Brain microvascular endothelial cell (primary cell): ENCODE measurements at regions not wholly inside any gene's neighbourhood (a gene's known extent, or its start where the extent isn't known, plus 50 kb on each side); places are given as distances from the start of the nearest gene placed in this dataset.
"Not testable (repeated sequence)": the region's sequence is repeated elsewhere in the genome, so short reads cannot be mapped to it uniquely, and the experiment has no call there.

ENCODE experiments used
- DNase-seq: peaks from one replicate; pipeline ENCODE4 v3.0.0-alpha.2; 2020
- H3K27ac ChIP-seq: fragments of 250-450 bp; sonication (Bioruptor Pico); 2 replicates; pipeline ENCODE4 v1.5.1; 2020; ENCODE audit warnings: mild to moderate bottlenecking, moderate library complexity
- H3K27me3 ChIP-seq: fragments of 250-450 bp; sonication (Bioruptor Pico); replicated peaks from 2 replicates; pipeline ENCODE4 v1.5.1; 2020; ENCODE audit warnings: mild to moderate bottlenecking
- H3K36me3 ChIP-seq: fragments of 250-450 bp; sonication (Bioruptor Pico); replicated peaks from 2 replicates; pipeline ENCODE4 v1.5.1; 2020; ENCODE audit warnings: mild to moderate bottlenecking
- H3K4me3 ChIP-seq: 2 replicates; pipeline ENCODE4 v1.5.1; 2011; ENCODE audit warnings: low read depth, mild to moderate bottlenecking, control low read depth, low read length, moderate library complexity
- in situ Hi-C: cut with HindIII; loops from 2 replicates; pipeline ENCODE4 v1.10.0; 2017; ENCODE audit warnings: low sequenced_read_pairs, low pct_ligation_motif_present
- TF ChIP-seq, protein P1 (sequence below): IDR thresholded peaks from 2 replicates; pipeline ENCODE4 v1.5.1; 2011; ENCODE audit warnings: low read depth, mild to moderate bottlenecking, moderate library complexity, low read length, control low read depth, inconsistent platforms; ENCODE audit errors: missing control alignments

GRCh38 chr4:20185103-20185502, 66.6 kb upstream of the SLIT2 start:
- Histone ChIP-seq H3K36me3 (no peaks in the 10 kb centered on the region), H3K27ac (no peak overlapping the region), H3K27me3 (no peaks in the 10 kb centered on the region), H3K4me3 (no peak overlapping the region)
- TF ChIP-seq, protein P1, sequence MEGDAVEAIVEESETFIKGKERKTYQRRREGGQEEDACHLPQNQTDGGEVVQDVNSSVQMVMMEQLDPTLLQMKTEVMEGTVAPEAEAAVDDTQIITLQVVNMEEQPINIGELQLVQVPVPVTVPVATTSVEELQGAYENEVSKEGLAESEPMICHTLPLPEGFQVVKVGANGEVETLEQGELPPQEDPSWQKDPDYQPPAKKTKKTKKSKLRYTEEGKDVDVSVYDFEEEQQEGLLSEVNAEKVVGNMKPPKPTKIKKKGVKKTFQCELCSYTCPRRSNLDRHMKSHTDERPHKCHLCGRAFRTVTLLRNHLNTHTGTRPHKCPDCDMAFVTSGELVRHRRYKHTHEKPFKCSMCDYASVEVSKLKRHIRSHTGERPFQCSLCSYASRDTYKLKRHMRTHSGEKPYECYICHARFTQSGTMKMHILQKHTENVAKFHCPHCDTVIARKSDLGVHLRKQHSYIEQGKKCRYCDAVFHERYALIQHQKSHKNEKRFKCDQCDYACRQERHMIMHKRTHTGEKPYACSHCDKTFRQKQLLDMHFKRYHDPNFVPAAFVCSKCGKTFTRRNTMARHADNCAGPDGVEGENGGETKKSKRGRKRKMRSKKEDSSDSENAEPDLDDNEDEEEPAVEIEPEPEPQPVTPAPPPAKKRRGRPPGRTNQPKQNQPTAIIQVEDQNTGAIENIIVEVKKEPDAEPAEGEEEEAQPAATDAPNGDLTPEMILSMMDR, result no peak
- in situ Hi-C loops, result no loop called here
- no peak for DNase-seq

- H3K4me3 ChIP-seq, in situ Hi-C loops, DNase-seq, H3K36me3 ChIP-seq, H3K27me3 ChIP-seq, H3K27ac ChIP-seq: not testable (repeated sequence)
These were observed 68.6 kb upstream of the SLIT2 start for GRCh38 chr4:20183131-20183530.

DNA sequence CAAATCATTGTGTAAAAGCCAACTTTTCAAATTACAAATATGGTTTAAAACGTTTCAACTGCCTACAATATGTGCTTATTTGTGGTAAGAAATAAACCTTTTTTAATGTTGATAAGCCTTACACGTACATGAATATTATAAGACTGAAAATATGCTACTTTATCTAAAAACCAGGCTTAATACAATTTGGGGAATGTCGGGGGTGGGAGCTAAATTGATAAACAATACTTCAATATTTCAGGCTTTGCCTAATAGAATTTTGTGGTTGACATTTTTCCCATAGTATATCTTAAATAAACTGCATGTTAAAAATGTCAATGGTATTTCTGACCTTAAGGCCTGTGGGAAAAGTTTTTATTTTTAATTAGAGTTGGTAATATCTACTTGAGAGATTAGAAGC, 69.8 kb upstream of the SLIT2 start:
- Histone ChIP-seq H3K36me3 (no peaks in the 10 kb centered on the region), H3K4me3 (no peak overlapping the region), H3K27ac (no peak overlapping the region), H3K27me3 (no peaks in the 10 kb centered on the region)
- TF ChIP-seq, protein P1, result no peak
- in situ Hi-C loops, result no loop called here
- no peak for DNase-seq

DNA sequence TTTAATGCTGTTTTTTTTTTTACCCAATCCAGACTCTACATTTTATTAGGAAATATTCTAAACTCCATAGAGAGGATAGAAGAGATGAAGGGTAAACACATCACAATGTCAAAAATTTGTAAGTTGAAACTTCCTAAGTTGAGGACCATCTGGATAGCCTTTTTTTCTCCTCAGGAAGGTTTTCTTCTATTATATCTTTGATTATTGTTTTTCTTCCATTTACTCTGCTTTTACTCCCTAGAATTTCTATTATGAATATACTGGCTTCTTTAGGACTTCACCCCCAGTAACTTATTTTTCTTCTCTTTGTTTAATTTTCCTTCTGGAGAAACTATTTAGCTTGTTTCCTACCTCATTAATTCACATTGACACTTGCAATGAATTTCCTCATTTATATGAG, 71.2 kb upstream of the SLIT2 start:
- no peak overlapping the region for H3K4me3 ChIP-seq
- TF ChIP-seq, protein P1, result no peak
- H3K36me3 ChIP-seq, result no peaks in the 10 kb centered on the region
- H3K27me3 ChIP-seq, result no peaks in the 10 kb centered on the region
- in situ Hi-C loops, result no loop called here
- DNase-seq, result no peak
- H3K27ac ChIP-seq, result no peak overlapping the region

DNA sequence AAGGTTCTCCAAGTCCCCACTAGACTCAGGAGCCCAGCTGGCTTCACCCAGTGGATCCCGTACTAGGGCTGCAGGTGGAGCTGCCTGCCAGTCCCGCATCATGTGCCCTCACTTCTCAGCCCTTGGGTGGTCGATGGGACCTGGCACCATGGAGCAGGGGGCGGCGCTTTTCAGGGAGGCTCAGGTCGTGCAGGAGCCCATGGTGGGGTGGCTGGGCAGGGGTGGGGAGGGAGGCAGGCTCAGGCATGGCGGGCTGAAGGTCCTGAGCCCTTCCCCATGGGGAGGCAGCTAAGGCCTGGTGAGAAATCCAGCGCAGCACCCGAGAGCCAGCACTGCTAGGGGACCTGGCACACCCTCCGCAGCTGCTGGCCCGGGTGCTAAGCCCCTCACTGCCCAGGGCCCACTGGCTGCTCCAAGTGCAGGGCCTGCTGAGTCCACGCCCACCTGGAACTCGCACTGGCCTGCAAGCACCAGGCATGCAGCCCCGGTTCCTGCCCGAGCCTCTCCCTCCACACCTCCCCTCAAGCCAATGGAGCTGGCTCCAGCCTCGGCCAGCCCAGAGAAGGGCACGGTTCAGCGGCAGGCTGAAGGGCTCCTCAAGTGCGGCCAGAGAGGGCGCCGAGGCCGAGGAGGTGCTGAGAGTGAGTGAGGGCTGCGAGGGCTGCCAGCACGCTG, 72.7 kb upstream of the SLIT2 start:
- no peaks in the 10 kb centered on the region for H3K36me3 ChIP-seq
- in situ Hi-C loops, result no loop called here
- TF ChIP-seq, protein P1, result no peak
- H3K4me3 ChIP-seq, result no peak overlapping the region
- DNase-seq, result no peak
- no peaks in the 10 kb centered on the region for H3K27me3 ChIP-seq
- H3K27ac ChIP-seq, result no peak overlapping the region

DNA sequence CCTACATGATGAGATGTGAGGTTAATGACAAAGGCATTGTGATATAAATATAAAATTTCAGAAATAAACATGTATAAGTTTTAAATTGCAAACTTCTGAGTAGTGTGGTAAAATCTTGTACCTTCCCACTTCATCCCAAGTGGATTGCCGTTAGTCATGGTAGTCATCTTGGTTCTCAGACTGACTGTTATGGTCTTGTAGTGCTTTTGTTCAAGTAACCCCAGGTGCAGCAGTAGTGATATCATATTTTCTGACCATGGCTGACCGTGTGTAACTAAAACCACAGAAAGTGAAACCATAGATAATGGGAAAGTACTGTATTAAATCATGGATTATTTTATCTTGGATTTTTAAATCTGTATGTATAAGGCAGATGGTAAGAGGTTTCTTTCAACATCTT, 74.8 kb upstream of the SLIT2 start:
- H3K27ac ChIP-seq, result no peak overlapping the region
- H3K27me3 ChIP-seq, result no peaks in the 10 kb centered on the region
- DNase-seq, result no peak
- TF ChIP-seq, protein P1, result no peak
- in situ Hi-C loops, result no loop called here
- H3K36me3 ChIP-seq, result no peaks in the 10 kb centered on the region
- H3K4me3 ChIP-seq, result no peak overlapping the region
